ENCODE measurements at regions not wholly inside any gene's neighbourhood (a gene's known extent, or its start where the extent isn't known, plus 50 kb on each side); places are given as distances from the start of the nearest gene placed in this dataset.

- Histone ChIP-seq H3K36me3 (no peaks in the 10 kb centered on the region), H3K9me3 (replicated peaks) (peaks cover 7% of the 10 kb centered on the region), H3K4me1 (no peaks in the 10 kb centered on the region), H3K4me3 (no peak overlapping the region), H3K27ac (replicated peaks) (no peak overlapping the region), H3K27me3 (ENCODE audit: low read depth) (no peaks in the 10 kb centered on the region)
- intact Hi-C loops (cut with micrococcal nuclease), result no loop called here
- TF ChIP-seq CTCF (IDR thresholded peaks at IDR 0.05; ENCODE audit: borderline replicate concordance), result no peak
- no peak for DNase-seq
Measured at GRCh38 chr18:28723506-28723905, 546.6 kb upstream of the CDH2 start.

GRCh38 chr18:28718696-28719095 lies 541.8 kb upstream of the CDH2 start:
- no peaks in the 10 kb centered on the region for H3K27me3 ChIP-seq (ENCODE audit: low read depth)
- no peaks in the 10 kb centered on the region for H3K36me3 ChIP-seq
- no peaks in the 10 kb centered on the region for H3K4me1 ChIP-seq
- no peak for DNase-seq
- TF ChIP-seq CTCF (IDR thresholded peaks at IDR 0.05; ENCODE audit: borderline replicate concordance), result no peak
- no peak overlapping the region for H3K4me3 ChIP-seq
- intact Hi-C loops (cut with micrococcal nuclease), result no loop called here
- H3K27ac ChIP-seq (replicated peaks), result no peak overlapping the region
- H3K9me3 ChIP-seq (replicated peaks), result peaks cover 11% of the 10 kb centered on the region

GRCh38 chr18:28716338-28716737 lies 539.4 kb upstream of the CDH2 start:
- no peak for TF ChIP-seq CTCF (IDR thresholded peaks at IDR 0.05; ENCODE audit: borderline replicate concordance)
- H3K4me1 ChIP-seq, result no peaks in the 10 kb centered on the region
- H3K36me3 ChIP-seq, result no peaks in the 10 kb centered on the region
- H3K27me3 ChIP-seq (ENCODE audit: low read depth), result no peaks in the 10 kb centered on the region
- H3K4me3 ChIP-seq, result no peak overlapping the region
- peaks cover 4% of the 10 kb centered on the region for H3K9me3 ChIP-seq (replicated peaks)
- no peak for DNase-seq
- no peak overlapping the region for H3K27ac ChIP-seq (replicated peaks)
- intact Hi-C loops (cut with micrococcal nuclease), result no loop called here

GRCh38 chr18:28715206-28715605 lies 538.3 kb upstream of the CDH2 start:
- DNase-seq, result no peak
- peaks cover 4% of the 10 kb centered on the region for H3K9me3 ChIP-seq (replicated peaks)
- no peak overlapping the region for H3K4me3 ChIP-seq
- intact Hi-C loops (cut with micrococcal nuclease), result no loop called here
- H3K27ac ChIP-seq (replicated peaks), result no peak overlapping the region
- H3K4me1 ChIP-seq, result no peaks in the 10 kb centered on the region
- no peaks in the 10 kb centered on the region for H3K27me3 ChIP-seq (ENCODE audit: low read depth)
- no peaks in the 10 kb centered on the region for H3K36me3 ChIP-seq
- TF ChIP-seq CTCF (IDR thresholded peaks at IDR 0.05; ENCODE audit: borderline replicate concordance), result no peak

DNA sequence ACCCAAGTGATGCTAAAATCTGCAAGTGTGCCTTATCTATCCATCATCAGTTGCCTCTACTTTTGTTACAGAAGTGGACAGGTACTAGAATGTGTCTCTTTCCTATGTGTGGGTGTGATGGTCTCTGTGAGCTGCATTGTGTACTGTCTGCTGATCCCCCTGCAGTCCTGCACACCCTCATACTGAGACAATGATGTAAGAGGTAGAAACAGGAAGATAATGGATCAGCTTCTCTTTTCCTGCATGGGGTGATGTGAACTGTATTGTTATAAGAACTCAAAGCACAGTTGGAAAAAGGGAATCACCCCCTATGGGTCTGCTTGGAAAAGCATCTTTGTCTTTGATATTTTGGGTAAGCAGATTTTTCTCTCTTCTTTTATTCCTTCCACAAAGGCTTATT lies 537.6 kb upstream of the CDH2 start:
- no peak overlapping the region for H3K27ac ChIP-seq (replicated peaks)
- peaks cover 4% of the 10 kb centered on the region for H3K9me3 ChIP-seq (replicated peaks)
- H3K4me1 ChIP-seq, result no peaks in the 10 kb centered on the region
- no peaks in the 10 kb centered on the region for H3K27me3 ChIP-seq (ENCODE audit: low read depth)
- no peak for DNase-seq
- TF ChIP-seq CTCF (IDR thresholded peaks at IDR 0.05; ENCODE audit: borderline replicate concordance), result no peak
- intact Hi-C loops (cut with micrococcal nuclease), result no loop called here
- H3K36me3 ChIP-seq, result no peaks in the 10 kb centered on the region
- no peak overlapping the region for H3K4me3 ChIP-seq
